HG03097 (cell line): ENCODE measurements at regions not wholly inside any gene's neighbourhood (a gene's known extent, or its start where the extent isn't known, plus 50 kb on each side); places are given as distances from the start of the nearest gene placed in this dataset.
"Not testable (repeated sequence)": the region's sequence is repeated elsewhere in the genome, so short reads cannot be mapped to it uniquely, and the experiment has no call there.

ENCODE experiments used
- ATAC-seq: cut with Tn5 transposase; IDR thresholded peaks from one replicate; pipeline ENCODE4 v1.9.1; 2021; ENCODE audit not compliant: unreplicated experiment, low FRiP score

GRCh38 chr6:165015676-165016075, 293.7 kb downstream of the C6orf118 start:
- ATAC-seq = no peak

GRCh38 chr6:165013701-165014100, 295.7 kb downstream of the C6orf118 start:
- ATAC-seq = no peak

DNA sequence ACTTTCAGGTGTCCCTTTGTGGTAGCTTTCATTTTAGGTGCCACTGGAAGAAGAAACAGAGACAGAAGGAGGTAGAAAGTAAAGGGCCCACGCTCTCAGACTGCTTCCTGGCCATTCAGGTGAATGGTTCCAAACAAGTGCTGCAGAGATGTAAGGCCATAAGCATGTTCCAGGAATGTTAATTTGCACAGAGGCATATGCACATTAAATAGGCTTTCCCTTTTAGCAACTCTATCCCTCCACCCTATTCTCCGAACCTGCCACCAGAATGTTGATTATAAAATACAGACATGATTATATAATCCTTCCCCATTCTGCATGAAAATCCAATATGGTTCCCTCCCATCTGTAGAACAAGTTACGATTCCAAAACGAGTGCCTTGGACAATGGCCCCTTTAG, 297.2 kb downstream of the C6orf118 start:
- no peak for ATAC-seq

DNA sequence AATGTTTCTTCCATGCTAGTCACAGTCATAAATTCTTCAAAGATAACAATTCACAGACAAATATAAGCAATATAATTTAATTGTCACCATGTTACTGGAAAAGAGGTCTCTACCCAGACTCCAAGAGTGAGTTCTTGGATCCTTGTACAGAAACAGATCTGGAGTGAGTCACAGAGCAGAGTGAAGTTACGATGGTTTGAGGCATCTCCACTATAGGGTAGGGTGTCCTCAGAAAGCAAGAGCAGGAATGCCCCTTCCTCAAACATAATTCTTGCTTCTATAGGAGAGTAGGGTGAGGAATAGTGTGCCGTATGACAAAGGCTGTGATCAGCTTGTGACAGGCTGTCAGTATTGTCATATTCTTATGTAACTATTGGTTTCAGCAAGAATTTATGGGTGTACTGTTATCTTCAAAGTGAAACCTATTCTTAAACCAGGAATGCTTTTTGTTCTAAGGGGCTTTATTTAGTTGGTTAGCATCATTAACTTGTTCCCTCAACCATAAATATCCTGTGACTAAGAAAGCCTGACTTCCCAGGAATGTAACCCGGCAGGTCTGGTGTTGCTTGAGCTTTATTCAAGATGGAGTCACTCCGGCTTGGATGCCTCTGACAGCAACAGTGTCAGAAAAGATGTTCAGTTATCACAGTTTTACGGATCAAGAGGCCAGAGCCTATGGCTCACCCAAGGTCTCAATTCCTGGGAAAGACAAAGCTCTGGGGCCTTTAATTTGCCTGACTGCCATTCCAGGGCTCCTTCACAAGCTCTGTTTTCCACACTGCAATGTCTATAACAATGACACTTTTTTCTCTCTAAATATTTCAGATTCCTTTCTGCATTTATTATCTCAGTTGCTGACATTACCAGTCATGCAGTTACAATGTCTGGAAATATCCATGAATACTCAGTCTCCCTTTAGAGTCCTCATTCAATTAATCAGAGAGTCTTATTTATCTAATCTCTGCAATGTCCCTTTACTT, 298.6 kb downstream of the C6orf118 start:
- no peak for ATAC-seq

- no peak for ATAC-seq
Observed at GRCh38 chr6:165008971-165009370, 300.4 kb downstream of the C6orf118 start.

DNA sequence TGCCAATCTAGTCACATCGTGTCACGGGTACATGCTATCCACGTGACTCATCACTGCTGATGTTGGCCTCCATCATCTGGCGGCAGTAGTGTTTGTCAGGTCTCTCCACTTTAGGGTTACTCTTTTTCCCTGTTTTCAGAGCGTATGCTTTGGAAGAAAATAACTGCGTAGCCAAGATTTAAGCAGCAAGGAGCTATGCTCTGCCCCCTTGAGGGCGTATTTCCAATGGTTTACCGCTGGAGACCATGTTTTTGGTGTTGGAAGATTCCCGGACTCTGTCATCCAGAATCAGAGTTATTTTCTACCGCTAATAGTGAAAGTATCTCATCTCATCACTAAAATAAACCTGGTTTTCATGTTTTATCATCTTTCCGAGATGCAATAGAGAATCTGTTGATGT, 306.5 kb downstream of the C6orf118 start:
- ATAC-seq = no peak

DNA sequence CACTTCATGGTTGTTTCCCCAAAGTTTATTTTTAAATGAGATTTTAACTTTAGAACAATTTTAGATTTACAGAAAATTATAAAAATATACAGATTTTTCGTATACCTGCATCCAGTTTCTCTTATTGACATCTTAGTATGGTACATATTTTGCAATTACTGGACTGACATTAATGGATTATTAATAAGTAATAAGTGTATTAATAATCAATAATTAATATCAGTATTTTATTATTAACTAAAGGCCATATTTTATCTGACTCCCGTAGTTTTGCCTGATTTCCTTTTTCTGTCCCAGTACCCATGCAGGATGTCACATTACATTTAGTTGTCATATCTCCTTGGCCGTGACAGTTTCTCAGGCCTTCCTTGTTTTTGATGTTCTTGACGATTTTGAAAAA, 307.0 kb downstream of the C6orf118 start:
- no peak for ATAC-seq

DNA sequence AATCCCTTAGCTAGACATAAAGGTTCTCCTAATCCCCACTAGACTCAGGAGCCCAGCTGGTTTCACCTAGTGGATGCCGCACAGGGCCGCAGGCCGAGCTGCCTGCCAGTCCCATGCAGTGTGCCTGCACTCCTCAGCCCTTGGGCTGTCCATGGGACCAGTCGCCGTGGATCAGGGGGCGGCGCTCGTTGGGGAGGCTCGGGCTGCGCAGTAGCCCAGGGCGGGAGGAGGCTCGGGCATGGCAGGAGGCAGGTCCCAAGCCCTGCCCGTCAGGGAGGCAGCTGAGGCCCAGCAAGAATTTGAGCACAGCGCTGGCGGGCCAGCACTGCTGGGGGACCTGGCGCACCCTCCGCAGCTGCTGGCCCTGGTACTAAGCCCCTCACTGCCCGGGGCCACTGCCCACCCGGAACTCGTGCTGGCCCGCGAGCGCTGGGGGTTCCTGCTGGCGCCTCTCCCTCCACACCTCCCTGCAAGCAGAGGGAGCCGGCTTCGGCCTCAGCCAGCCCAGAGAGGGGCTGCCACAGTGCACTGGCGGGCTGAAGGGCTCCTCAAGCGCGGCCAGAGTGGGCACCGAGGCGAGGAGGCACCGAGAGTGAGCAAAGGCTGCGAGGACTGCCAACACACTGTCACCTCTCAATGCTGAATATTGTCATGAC, 307.8 kb downstream of the C6orf118 start:
- ATAC-seq = no peak

DNA sequence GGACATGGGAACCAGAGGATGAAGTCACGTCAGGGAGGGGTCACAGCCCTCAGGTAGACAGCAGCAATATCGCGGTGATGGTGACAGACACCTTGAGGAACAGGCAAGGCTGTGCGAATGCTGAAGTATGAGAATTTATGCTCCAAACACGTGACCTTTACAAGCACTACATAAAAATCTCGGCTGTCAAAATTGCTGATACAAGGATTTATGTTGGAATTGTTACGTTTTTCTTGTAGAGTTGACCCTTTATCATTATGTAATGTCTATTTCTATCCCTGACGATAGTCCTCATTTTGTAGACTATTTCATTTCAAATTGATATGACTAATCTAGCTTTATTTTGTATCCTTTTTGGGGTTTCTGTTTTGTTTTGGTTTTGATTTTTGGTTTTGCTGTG, 311.1 kb downstream of the C6orf118 start:
- no peak for ATAC-seq

GRCh38 chr6:164996838-164997237, 312.6 kb downstream of the C6orf118 start:
- no peak for ATAC-seq

- ATAC-seq = no peak
Observed at GRCh38 chr6:164991573-164991972, 317.8 kb downstream of the C6orf118 start.

DNA sequence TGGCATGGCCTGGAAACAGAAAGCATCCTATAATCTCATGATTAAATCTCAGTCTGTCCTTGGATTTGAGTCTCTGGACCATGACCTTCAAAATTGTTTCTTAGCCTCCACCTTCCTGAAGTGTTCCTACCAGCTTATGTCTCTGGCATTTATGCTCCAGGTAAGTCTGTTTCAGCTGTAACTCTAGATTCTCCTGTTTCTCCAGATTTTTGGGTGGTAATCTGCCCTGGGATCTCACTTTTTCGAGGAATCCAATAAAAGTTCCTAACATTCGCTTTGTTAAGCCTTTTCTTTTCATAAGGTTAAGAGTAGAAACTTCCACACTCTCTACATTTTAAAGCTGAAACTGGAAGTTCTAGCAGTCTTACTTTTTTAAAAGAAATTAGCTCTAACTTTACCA, 318.5 kb downstream of the C6orf118 start:
- ATAC-seq = no peak

DNA sequence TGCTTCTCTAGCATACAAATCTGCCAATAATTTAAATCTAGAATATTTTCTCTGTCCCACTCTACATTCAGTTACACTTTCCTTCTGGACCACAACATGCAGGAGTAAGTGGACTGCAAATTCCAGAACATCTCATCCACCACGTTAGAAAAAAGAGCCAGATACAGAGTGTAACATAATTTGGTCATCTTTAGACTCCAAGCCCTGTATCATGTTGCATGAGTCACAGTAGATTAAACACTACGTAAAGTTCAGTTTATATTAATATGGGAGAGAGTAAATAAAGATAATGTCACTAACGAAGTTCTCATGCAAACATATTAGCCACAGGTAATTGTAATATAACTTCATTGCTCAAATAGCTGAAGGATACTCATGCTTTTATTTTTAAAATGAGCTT, 327.0 kb downstream of the C6orf118 start:
- ATAC-seq = no peak

DNA sequence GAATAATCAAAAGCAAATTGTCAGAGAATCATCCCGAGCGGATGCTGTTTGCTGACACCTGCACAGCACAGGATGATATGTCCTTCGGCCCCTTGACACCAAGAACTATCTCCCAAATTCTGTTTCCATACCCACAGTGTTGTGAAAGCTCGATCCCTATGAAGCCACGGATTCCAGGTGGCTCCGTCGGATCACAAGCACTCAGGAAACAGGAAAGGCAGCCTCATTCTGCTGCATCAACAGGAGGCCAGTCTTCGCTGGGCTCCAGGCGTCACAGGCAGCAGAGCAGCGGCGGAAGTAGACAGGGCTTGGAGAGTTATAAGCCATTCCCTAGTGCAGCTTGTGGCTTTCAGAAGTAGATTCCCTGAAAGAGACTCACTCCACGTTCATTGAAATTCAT, 342.3 kb downstream of the C6orf118 start:
- no peak for ATAC-seq

GRCh38 chr6:164962805-164963204, 346.6 kb downstream of the C6orf118 start:
- no peak for ATAC-seq

GRCh38 chr6:164947164-164947563, 362.2 kb downstream of the C6orf118 start:
- ATAC-seq = no peak

- ATAC-seq = no peak
Observed at GRCh38 chr6:164942271-164942670, 367.1 kb downstream of the C6orf118 start.

DNA sequence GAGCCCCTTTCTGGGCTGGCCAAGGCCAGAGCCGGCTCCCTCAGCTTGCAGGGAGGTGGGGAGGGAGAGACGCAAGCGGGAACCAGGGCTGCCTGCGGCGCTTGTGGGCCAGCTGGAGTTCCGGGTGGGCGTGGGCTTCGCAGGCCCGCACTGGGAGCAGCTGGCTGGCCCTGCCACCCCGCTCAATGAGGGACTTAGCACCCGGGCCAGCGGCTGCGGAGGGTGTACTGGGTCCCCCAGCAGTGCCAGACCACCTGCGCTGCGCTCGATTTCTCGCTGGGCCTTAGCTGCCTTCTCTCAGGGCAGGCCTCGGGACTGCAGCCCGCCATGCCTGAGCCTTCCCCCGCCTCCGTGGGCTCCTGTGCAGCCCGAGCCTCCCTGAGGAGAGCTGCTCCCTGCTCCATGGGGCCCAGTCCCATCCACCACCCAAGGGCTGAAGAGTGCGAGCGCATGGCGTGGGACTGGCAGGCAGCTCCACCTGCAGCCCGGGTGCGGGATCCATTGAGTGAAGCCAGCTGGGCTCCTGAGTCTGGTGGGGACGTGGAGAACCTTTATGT, 376.1 kb downstream of the C6orf118 start:
- ATAC-seq = not testable (repeated sequence)

- ATAC-seq = no peak
Observed at GRCh38 chr6:164929408-164929977, 379.9 kb downstream of the C6orf118 start.

GRCh38 chr6:164928728-164929407, 380.5 kb downstream of the C6orf118 start:
- no peak for ATAC-seq
